ENCODE measurements at regions not wholly inside any gene's neighbourhood (a gene's known extent, or its start where the extent isn't known, plus 50 kb on each side); places are given as distances from the start of the nearest gene placed in this dataset.

DNA sequence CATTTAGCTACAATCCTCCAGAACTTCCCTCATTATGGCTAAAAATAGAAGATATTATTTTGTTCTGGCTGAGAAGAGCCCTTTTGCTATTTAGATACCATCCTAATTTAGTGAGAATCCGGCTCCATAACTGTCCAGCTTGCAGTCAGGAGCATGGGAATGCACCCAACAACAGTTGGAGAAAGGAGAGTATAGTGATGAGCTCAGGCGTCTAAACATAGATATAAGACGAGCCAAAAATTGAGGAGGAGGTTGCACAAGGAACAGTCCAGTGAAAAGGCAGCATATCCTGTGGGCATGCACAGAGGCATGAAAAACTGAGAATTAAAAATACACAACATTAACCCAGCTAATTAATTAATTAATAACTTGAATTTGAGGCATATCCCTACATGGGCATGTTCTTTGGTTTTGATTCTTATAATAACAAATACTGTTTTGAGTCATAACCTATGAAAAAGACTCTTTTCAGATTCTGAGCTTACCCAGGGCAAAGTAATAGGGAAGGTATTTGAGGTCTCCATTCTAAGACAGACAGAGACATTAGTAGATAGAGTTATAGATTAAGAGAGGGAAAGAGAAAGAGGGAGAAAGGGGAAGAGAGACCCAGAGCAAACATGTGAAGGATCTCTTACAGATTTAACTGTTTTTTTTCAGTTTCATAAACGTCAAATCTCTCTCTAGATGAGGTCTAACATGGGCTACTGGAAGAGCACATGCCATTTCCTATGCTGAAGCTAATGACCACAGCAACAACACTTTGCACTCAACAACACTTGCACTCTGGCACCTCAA is 311.2 kb downstream of the OSR1 start:
- TF ChIP-seq CTCF (conservative IDR thresholded peaks at IDR 0.05; ENCODE audit: low read depth, low read length) (no peak), EZH2phosphoT487 (IDR thresholded peaks at IDR 0.05; ENCODE audit: borderline replicate concordance, low read length) (no peak), EZH2 (IDR thresholded peaks at IDR 0.05; ENCODE audit: low read length, unreplicated experiment) (no peak)
